GM21576 (cell line): ENCODE measurements at regions not wholly inside any gene's neighbourhood (a gene's known extent, or its start where the extent isn't known, plus 50 kb on each side); places are given as distances from the start of the nearest gene placed in this dataset.
"Not testable (repeated sequence)": the region's sequence is repeated elsewhere in the genome, so short reads cannot be mapped to it uniquely, and the experiment has no call there.

Source experiments
- ATAC-seq: cut with Tn5 transposase; IDR thresholded peaks from one replicate; pipeline ENCODE4 v1.9.1; 2021; ENCODE audit warnings: mild to moderate bottlenecking, moderate library complexity; ENCODE audit not compliant: unreplicated experiment

DNA sequence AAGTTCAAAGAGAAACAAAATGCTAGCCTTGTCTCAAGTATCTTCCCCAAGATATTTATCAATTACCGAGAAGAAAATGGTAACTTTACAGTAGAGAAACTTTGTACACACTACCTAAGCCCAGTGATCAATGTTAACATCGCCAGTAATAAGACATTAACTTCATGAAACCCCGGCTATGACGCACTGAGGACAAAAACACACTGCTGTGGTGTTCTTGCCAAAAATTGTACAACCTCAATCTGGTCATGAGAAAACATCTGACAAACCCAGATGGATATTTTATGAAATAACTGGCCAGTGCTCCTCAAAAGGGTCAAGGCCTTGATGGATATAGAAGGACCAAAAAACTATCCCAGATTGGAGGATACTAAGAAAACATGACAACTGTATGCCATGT is 85.5 kb upstream of the DTNBP1 start:
- no peak for ATAC-seq

DNA sequence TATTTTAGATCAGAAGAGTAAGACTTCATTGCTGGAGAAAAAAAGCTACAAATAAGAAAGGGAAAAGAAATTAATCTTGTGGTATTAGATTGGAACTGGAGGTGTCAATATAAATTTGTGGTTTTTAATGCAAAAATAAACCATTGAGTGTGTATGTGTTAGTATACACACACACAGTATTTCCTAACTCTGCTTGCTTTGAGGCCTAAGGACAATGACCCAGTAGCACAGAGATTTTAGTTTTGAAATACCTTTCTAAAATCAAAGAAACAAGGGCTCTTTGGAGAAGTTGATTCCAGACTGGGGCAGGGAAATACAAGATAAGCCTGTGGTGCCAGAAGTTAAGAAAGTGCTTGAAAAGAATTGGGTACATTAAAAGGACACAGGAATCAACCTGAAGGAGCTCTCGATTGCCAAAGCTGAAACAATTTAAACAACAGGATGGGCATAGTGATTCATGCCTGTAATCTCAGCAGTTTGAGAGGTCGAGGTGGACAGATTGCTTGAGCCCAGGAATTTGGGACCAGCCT is 84.6 kb upstream of the DTNBP1 start:
- no peak for ATAC-seq

DNA sequence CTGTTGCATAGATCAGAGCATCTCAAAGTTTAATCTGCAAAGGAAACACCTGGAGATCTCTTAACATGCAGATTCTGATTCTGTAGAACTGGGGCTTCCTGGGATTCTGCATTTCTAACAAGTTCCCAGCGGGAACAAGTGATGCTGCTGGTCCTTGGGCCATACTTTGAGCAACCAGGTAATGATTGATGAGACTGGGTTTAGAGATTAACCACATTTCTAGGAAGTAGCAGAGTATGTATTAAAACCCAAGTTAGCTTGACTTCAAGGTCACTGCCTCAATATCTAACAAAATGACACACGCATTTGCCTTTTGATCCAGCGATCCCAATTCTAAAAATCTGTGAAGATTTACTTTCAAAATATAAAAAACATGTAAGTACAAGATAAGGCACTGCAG is 83.0 kb upstream of the DTNBP1 start:
- no peak for ATAC-seq

DNA sequence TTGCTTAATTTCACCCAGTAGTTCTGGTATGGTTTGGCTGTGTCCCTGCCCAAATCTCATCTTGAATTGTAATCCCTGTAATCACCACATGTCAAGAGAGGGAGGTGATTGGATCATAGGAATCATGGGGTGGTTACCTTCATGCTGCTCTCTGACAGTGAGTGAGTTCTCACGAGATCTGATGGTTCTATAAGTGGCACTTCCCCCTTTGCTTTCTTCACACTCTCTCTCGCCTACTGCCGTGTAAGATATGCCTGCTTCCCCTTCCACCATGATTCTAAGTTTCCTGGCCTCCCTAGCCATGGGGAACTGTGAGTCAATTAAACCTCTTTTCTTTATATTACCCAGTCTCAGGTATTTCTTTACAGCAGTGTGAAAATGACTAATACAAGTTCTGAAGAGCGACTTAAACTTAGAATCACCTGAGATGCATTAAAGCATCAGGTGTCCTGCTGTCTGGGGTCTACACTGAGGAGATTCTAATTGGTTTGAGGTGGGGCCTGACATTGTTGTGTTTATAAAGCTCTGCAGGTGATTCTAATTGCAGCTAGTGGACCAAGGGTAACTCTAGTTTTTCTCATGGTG is 82.1 kb upstream of the DTNBP1 start:
- no peak for ATAC-seq

DNA sequence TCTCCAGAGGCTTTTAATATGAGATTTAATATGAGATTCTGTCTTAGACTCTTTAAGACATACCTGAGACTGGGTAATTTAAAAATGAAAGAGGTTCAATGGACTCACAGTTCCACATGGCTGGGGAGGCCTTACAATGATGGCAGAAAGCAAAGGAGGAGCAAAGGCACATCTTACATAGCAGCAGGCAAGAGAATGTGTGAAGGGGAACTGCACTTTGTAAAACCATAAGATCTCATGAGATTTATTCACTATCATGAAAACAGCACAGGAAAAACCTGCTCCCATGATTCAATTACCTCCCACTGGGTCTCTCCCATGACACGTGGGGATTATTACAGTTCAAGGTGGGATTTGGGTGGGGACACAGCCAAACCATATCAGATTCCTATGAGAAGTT is 79.2 kb upstream of the DTNBP1 start:
- not testable (repeated sequence) for ATAC-seq

DNA sequence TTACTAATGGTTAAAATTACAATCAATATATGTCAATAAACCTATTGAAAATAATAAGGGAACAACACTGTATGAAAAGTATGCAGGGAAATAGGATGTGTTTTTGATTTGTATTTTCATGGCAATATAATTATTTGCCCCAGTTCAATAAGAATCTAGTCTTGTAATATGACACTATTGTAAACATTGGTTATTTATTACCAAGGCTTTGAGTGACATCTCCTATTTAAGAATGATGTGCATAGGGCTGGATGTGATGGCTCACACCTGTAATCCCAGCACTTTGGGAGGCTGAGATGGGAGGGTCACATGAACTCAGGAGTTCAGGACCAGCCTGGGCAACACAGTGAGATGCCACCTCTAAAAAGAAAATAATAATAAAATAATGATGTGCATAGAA is 78.6 kb upstream of the DTNBP1 start:
- ATAC-seq, result no peak

DNA sequence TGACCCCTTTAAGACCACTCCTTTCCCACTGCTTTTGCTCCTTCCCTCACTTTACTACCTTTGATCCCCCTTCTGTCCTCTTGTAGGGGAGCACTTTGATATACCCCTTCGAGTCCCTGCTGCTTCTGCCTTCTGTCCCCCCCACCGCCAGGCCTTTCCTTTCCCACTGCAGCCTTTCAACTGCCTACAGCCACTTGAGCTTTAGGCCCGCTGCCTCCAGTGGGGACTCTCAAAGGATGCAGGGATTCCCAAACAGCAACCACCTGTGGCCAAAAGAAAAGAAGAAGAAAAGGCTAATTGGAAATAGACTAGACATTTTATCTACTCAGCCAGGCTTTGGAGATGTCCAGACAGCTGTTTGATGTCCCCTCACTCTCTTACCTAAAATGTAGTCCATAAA is 77.0 kb upstream of the DTNBP1 start:
- ATAC-seq, result no peak

DNA sequence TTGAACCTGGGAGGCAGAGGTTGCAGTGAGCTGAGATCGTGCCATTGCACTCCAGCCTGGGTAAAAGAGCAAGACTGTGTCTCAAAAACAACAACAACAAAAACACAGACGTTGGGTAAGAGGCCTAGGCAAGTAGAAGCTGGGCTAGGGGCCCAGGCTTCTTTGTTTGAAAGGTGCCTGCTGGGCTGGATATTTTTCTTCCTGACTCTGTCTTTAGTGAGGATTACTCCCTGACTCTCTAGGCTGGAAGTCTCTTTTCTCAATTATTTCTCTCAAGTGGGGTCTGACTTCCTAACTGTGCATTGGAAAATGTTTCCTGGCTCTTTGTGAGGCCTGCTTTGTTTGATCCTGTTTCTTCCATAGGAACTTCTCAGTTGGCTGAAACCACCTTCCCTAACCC is 76.5 kb upstream of the DTNBP1 start:
- no peak for ATAC-seq

DNA sequence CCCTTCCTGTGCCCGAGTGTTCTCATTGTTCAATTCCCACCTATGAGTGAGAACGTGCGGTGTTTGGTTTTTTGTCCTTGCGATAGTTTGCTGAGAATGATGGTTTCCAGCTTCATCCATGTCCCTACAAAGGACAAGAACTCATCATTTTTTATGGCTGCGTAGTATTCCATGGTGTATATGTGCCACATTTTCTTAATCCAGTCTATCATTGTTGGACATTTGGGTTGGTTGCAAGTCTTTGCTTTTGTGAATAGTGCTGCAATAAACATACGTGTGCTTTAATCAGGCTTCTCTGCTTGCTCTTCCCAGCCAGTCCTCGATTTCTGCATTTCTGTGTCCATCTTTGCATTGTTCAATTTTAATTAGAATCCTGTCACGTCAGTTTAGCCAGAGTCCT is 75.4 kb upstream of the DTNBP1 start:
- not testable (repeated sequence) for ATAC-seq

DNA sequence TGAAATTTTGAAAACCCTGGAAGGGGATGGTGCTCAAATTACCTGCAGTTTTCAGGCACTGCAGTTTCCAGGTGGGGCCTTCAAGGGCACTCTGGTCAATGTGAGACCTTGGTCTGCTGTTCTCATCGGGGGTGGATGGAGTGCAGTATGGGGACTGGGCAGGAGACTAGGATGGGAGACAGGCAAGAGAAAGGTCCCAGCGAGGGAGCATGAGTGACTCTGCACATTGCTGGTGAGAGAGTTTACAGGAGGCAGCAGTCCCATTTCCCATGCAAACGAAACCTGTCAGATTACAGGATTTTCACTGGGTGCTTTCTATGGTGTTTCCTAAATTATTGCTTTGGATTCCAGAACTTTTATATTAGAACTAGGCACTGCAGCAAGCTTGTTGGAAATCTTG is 73.5 kb upstream of the DTNBP1 start:
- no peak for ATAC-seq

DNA sequence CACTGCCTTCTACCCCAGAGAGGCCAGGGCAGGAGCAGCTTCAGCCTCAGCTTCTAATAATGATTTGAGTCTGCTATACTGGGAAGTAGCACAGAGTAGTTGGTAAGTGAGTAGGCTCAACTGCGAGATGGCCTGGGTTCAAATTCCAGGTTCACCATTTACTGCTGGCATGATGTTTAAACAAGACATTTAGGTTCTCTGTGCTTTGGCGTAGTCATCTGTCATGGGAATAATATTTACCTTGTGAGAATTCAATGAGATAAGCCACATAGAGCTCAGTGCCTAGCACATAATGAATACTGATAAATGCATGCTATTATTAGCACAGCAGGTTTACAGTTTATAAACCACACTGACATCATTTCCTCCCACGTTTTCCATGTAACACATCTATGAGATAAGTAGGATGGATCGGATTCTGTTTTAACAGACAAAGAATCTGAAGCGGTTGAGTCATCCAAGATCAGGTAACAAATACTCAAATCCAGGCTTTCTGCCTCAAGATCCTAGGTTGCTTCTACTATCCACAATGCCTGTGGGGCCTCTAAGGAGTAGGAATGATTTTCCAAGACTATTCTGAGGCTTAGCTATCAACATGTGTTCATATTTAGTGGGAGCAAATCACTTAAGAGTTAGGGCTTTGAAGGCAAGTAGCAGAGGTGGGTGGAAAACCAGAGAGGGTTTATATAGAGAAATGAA is 72.9 kb upstream of the DTNBP1 start:
- ATAC-seq, result no peak

DNA sequence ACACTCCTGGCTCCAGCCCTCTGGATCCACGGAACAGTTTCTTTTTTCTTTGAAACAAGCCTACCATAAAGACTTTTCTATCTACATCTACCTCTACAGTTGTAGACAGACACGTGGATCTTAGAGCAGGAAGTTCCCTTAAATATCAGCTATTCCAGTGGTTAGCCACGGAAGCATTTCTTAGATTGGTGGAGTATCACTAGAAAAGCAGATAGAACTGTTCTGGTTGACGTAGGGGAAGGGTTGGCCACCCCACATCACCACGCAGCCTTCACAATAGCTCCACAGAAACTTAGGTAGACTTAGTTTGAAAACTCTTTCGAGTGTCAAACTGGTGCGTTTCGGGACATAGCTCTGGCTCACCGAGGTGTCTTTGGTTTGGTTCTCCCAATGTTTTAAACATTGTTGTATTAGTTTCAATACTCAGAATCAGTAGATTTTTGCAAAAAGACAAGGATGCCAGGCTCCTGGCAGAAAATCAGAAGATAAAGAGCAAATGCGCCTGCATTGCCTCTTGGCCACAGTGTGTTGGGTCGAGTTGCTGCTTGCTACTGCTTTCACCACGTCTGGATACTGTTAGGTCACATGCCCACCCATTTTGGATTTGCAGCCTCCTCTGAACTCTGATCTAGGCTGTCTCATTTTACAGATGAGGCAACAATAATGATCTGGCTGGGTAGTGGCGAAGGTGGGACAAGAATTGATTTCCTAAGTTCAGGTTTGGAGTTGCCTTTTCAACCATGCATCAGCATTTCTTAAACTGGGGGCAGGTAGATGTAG is 71.5 kb upstream of the DTNBP1 start:
- no peak for ATAC-seq

DNA sequence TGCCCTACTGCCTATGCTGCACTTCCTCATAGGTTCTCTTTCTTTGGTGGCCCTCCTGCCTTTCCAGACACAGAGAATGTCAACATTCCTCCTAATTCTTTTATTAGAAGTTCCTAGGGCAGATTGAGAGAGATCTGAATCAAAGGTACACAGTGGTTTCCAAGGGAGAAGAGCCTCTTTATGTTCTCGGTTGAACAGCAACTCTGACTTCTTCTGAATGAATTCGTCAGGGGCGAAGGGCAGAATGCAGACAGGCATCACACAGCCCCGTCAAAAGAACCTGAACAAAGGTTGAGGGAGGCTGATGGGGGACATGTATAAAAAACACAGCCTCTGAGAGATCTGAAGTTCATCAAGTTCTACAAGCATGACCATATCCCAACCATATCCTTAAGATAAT is 68.1 kb upstream of the DTNBP1 start:
- no peak for ATAC-seq

DNA sequence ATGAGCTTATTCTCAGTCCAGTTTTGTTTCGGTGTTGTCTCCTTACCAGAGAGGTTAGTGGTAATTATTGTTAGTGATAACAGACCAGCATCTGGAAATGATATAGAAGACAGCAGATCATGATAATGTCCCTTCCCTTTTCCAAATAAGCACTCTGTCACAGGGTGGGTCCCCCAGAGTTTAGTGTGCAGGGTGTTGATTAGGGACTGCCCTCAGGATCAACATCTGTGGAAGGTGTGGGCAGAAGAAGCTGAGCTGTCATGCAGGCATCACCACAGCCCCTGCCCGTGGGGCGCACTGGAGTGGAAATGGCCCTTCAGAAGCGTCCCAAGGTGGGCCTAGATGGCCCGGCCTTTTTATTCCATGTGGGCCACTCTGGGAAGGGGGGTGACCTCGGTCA is 67.6 kb upstream of the DTNBP1 start:
- ATAC-seq, result no peak

DNA sequence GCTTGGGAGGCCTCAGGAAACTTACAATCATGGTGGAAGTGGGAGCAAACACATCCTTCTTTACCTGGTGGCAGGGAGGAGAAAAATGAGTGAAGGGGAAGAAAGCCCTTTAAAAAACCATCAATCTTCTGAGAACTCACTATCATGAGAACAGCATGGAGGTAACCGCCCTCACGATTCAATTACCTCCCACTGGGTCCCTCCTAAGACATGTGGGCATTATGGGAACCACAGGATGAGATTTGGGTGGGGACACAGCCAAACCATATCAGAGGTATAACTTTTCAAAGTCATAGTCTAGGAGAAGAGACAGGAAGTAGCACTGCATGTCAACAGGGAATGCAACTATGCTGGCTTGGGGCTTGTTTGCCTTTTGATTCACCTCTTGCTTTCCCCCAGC is 59.9 kb upstream of the DTNBP1 start:
- no peak for ATAC-seq

DNA sequence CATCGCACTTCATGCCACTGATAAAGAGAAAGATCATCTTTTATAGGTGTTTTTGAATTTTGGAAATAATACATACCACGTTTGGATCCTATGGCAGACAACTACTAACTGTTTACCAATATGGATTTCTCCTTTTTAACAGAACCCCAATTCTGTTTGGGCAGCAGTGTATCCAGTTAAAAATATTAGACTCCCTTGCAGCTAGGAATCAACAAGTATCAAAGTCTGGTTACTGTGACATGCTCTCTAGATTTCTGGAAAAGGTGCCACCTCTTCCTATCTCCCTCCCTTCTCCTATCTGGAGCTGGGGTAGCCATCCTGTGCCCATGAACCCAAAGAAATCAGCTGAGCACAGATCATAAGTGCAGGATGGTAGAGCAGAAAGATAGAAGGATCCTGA is 54.1 kb upstream of the DTNBP1 start:
- ATAC-seq, result no peak

DNA sequence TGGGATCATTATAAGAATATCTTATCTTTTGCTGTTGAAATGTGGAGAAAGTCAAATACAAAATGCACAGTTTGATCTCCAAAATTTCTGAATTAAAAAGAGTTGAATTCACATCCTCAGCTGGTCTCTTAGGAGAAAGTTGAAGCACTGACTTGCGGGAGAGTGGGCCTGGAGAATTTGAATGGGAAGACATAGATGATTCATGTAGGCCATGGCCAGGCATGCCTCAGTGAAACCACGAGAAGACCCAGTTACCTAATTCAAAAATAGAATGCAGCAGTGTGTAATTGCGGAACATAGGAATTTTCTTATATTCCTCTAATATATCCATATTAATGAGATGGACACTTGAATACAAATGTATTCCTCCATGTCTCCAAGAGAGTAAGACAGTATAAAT is 53.0 kb upstream of the DTNBP1 start:
- no peak for ATAC-seq

DNA sequence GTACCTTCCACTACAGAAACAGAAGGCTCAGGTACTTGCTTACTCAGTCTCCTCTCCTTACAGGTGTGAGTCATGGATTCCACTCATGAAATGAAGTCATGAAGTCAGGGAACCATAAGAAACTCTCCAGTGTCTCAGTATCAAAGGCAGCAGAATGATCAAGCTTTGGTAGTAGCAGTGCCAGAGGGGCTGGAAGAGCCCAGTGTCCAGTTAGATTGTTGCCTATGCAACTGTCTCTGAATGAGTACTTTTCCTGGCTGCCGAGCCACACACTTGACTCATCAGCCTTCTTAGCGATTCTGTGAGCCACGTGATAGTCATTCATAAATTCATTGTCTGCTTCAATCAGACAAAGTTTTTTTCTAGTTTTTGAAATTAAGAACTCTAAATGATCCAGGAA is 52.2 kb upstream of the DTNBP1 start:
- ATAC-seq, result no peak

DNA sequence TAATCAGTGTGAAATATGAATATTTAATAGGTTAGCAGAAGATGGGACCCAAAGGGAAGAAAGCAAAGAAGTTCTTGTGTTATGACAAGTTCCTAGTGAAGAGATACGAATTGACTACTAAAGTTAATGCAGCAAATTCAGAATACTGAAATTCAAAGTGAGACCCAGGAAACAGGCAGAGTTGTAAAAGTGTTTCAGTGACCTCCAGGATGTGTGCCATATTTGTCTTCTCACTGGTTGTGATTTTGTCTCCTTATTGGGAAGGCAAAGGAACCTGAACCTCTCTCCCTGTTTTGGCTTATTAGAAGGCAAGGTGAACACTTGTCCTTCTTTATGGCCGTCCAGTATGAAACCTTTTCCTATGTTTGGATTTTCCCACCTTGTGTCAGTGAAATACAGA is 51.8 kb upstream of the DTNBP1 start:
- no peak for ATAC-seq

DNA sequence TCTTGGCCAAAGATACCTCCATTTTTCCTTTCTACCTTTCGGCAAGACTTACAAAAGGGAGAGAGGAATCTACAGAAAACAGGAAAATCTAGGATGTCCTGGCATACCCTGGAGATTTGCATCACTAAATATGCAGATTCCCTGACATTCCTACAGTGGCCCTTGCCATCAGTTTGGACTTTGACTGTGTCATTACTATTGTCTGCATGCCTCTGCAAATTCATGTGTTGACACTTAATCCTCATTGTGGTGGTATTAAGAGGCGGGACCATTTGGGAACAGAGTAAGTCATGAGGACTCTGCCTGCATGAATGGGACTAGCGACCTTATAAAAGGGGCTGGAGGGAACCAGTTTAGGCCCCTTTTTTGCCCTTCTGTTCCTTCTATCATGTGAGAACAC is 50.5 kb upstream of the DTNBP1 start:
- ATAC-seq, result no peak

DNA sequence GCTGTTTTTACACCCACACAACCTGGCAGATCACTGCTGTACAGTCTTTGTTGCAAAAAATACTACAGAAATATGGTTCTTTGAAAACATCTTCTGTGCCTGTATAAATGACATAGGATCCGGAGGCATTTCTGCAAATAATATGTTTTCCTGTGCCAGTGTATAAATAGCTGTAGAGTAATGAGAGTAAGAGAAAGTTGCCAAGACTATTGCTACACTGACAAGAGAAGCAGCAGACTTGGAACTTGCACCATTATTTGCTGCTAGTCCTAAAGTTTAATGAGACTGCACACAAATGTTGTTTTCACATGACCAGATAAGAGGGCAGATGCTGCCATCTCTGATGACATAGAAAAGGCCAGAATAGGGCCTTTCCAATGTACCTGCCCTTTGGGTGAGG is 50.0 kb upstream of the DTNBP1 start:
- ATAC-seq, result no peak
